LHCN-M2 (cell line): ENCODE measurements at regions not wholly inside any gene's neighbourhood (a gene's known extent, or its start where the extent isn't known, plus 50 kb on each side); places are given as distances from the start of the nearest gene placed in this dataset.

Experiments used
- DNase-seq: peaks from one replicate; pipeline ENCODE4 v3.0.0-alpha.2; 2012; ENCODE audit warnings: low read depth

DNA sequence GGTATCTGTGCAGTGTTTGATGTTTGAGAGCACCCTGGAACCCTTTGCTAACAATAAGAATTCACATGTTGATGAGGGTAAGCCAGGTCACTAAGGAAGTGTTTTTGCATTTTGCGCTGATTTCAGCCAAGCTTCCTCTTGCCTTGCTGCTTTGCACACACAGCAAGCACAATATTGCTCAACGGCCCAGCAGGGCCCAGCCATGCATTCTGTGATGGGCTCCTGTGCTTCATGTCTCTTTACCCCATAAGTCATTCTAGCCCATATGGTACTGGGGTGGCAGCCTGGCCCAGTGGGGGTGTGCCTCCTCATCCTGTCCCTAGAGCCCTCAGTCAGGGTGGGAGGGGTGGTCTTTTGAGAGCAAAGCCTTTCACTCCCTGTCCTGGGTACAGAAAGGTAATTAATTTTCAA, 481.3 kb downstream of the GADD45G start:
- no peak for DNase-seq

- DNase-seq: no peak
These were observed 483.6 kb downstream of the GADD45G start for GRCh38 chr9:90088434-90088833.

DNA sequence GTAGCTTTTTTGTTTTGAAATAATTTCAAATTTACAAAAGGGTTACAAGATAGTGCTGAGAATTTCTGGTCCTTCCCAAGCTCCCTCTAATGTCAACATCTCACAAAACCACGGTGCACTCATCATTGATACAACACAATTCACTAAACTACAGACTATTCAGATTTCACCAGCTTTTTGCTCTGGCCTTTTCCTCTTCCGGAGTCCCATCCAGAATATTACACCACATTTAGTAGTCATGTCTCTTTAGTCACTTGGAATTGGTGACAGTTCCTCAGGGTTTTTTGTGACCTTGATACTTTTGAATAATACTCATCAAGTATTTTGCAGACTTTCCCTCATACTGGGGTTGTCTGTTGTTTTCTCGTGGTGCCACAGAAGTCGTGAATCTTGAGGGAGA, 484.0 kb downstream of the GADD45G start:
- no peak for DNase-seq

DNA sequence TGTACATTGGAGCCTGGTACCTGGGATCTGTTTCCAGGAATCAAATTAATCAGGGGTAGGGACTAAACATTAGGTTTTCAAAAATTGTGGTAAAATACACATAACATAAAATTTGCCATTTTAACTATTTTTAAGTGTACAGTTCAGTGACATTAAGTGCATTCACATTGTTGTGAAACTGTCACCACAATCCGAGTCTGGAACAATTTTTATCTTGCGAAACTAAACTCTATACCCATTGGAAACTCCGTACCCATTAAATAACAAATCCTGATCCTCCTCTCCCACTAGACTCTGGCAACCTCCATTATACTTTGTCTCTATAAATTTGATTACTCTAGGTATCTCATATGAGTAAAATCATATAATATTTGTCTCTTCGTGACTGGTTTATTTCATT, 486.2 kb downstream of the GADD45G start:
- no peak for DNase-seq

- no peak for DNase-seq
These were observed 487.7 kb downstream of the GADD45G start for GRCh38 chr9:90092508-90092907.

DNA sequence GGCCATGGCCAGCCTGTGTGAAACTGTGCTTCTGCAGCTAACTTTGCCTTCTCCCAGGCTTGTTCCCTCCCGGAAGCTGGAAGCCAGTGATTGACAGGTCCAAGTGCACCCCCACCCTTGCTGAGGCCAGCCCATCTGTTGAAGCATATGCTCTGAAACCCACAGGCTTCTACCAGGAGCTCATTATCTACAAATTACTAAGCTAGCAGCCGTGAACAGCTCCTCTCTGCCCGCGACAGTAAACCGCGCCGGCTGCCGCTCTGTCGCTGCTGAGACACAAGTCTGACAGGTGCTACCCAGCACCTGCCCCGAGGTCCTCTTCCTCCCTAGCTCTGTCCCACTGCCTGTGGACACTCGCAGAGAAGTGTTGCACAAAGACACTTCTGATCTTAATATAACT, 490.9 kb downstream of the GADD45G start:
- peak; percentile 80 for DNase-seq

DNA sequence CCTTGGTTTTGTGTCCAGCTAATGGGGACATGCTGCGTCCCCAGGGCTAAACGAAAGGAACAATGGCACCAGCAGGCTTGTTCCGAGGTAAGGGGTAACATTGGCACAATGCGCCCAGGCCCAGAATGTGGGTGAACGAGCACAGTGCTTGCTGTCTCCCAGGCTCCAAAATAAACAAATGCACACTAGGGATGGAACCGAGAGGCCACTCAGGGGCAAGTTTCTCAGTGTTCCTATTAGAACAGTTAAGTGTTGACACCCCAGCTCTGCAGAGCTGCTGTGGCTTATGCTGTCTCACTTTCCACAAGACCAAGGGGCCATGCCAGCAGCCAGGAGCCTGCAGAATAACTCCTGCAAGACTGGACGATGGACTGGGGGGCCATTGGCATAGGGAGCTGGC, 492.4 kb downstream of the GADD45G start:
- DNase-seq: no peak

DNA sequence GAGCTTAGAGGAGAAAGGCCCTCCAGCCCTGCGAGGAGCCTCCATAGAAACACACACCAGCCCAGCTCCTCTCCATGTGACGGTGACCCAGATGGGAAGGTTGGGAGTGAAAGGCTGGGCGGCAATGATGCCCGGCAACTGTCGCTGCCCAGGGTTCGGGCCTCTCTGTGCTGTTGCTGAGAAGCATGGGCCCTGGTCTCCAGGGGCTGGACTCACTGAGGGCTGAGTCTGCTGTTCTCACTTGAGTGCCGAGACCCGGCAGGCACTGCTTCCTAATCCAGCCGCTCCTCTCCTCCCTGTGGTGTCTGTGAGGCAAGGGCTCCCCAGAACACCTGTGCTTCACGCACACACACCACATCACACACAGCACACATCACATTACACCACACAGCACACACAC, 493.6 kb downstream of the GADD45G start:
- no peak for DNase-seq

GRCh38 chr9:90099262-90099963, 494.6 kb downstream of the GADD45G start:
- peak; percentile 18 for DNase-seq

- no peak for DNase-seq
These were observed 495.2 kb downstream of the GADD45G start for GRCh38 chr9:90100014-90100413.

- DNase-seq: peak; percentile 66
These were observed 497.6 kb downstream of the GADD45G start for GRCh38 chr9:90102292-90102901.

GRCh38 chr9:90103771-90104170, 499.0 kb downstream of the GADD45G start:
- no peak for DNase-seq

DNA sequence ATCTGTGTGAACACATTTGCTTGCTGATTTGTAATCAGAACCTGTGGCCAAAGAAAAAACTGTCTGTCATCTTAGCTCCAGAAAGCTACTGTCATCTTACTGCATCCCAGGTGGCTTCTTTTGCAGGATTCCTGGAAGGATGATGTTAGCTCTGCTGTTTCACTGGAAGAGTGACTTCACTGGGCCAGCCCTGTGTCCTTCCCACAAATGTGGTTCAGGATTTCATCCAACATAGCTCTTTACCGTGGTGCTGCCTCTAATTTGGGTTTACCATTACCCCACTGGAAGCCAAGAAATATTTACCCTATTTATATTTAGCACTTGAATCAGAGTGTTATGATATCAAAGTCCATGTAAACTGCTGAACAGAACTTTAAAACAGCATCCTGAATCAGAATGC, 501.0 kb downstream of the GADD45G start:
- no peak for DNase-seq

DNA sequence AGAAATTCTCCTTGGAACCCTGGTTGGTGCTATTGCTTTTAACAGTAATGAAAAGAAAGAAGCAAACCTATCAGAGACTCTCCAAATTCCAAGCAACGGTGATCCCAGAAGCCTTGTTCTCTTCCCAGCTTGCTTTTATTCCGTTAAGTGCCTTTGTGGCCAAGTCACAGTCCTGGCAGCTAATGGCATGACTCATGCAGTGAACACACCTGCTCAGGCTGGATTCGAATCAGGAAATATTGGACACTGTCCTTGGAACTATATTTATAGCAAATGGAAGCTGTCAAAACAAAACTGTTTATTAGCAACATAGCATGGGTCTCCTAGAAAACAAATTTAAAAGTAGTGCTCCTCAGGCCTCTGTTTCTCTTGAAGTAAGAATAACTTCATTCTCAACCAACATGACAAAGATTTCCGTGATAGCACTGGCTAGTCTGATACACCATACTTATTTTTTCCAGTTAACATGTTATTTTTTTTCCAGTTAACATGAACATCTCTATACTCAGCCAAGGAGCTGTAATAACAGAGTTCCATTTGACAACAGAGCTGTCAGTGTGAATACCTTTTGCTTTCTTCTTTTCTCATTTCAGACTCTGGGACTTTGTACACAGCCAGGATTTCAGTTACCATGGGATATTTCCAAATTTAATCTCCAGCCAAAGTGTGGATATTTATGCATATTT, 502.4 kb downstream of the GADD45G start:
- peak; percentile 54 for DNase-seq

- DNase-seq: no peak
These were observed 503.2 kb downstream of the GADD45G start for GRCh38 chr9:90107726-90108655.

GRCh38 chr9:90112788-90113187, 508.0 kb downstream of the GADD45G start:
- no peak for DNase-seq

DNA sequence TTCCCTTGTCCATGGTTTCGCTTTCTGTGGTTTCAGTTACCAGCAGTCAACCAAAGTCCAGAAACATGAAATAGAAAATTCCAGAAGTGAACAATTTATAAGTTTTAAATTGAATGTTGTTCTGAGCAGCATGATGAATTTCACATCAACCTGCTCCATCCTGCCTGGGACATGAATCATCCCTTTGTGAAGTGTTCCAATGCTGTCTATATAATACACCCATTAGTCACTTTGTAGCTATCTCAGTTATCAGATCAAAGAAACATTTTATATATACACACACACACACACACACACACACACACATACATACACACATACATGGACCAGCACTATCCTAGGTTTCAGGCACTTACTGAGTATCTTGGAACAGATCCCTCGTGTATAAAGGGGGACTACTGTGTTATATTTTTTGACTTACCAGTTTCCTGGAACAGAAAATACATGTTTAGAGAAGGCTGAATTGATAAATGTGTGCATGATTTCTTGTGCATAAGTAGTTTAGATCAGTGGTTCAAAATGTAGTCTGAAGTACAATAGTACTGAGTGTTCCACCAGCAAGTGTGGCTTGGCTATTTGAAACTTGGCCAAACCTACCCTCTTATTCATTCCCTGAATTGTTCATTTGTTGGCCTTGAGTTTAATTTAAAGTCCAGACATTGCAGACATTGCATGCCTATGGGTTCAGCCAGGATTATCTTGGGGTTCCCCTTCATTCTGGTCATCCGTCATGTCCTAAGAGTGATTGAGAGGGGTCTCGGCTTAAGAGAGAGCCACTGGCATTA, 510.0 kb downstream of the GADD45G start:
- DNase-seq: no peak

- no peak for DNase-seq
These were observed 517.0 kb downstream of the GADD45G start for GRCh38 chr9:90121762-90122161.

GRCh38 chr9:90124961-90125360, 517.7 kb downstream of the DIRAS2 start:
- DNase-seq: no peak

- no peak for DNase-seq
These were observed 514.7 kb downstream of the DIRAS2 start for GRCh38 chr9:90127923-90128322.

DNA sequence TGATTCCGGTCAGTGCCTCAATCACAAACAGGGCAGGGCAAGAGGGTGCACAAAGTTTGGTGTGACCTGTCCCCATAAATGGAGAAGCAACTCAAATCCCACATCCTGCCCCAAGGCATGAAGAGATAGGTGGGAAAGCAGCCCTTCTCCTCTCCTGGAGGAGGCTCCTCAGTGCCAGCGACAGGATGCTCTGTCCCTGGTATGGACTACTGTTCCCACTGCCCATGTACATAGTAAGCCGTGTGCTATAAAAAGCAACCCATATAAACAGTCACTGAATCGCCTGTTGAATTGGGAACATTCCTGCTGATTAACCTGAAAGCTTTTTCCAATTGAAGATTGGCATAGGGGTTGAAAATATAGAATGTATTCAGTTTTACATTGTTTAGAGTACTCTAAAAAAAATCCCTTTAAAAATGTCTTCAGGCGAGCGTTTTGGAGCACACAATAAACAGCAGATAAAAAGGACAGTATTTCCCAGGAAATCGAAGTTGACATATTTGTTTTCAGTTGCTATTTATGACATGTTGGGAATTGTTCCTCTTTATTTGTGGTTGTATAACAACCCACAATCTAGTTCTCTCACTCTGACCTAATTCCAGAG, 513.9 kb downstream of the DIRAS2 start:
- no peak for DNase-seq
